ENCODE measurements at regions not wholly inside any gene's neighbourhood (a gene's known extent, or its start where the extent isn't known, plus 50 kb on each side); places are given as distances from the start of the nearest gene placed in this dataset.

DNA sequence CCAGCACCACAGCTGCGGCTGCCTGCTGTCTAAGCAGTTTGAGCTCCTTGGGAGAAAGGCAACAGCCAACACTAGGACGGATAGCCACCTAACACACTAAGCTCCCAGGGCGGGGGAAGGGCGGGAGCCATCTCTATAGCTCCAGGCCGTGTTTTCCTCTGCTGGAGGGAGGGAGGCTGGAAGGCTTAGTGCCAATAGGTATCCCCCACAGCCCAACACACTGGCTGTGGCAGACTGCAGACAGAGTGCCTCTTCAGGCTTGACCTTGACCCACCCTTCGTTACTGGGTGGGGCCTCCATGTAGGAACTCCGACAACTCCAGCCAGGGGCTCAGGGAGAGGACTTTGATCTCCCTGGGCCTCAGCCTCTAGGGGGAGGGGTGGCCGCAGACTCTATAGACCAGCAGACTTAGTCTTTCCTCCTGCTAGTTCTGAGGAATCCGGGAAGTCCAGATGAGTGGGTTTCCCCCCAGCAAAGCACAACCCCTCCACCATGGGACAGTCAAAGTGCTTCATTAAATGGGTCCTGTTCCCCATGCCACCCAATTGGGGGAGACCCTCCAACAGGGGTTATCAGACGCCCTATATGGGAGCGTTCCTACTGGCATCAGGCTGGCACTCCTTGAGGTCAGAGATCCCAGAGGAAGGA lies 314.4 kb upstream of the MKI67 start:
- TF ChIP-seq, protein P1, sequence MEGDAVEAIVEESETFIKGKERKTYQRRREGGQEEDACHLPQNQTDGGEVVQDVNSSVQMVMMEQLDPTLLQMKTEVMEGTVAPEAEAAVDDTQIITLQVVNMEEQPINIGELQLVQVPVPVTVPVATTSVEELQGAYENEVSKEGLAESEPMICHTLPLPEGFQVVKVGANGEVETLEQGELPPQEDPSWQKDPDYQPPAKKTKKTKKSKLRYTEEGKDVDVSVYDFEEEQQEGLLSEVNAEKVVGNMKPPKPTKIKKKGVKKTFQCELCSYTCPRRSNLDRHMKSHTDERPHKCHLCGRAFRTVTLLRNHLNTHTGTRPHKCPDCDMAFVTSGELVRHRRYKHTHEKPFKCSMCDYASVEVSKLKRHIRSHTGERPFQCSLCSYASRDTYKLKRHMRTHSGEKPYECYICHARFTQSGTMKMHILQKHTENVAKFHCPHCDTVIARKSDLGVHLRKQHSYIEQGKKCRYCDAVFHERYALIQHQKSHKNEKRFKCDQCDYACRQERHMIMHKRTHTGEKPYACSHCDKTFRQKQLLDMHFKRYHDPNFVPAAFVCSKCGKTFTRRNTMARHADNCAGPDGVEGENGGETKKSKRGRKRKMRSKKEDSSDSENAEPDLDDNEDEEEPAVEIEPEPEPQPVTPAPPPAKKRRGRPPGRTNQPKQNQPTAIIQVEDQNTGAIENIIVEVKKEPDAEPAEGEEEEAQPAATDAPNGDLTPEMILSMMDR (IDR thresholded peaks at IDR 0.05; ENCODE audit: low read depth, low read length, missing control alignments) = no peak
- no peak overlapping the region for H3K4me3 ChIP-seq (replicated peaks; ENCODE audit: low read depth, low read length)
- no peak for DNase-seq (ENCODE audit: extremely low read depth, low read depth)

DNA sequence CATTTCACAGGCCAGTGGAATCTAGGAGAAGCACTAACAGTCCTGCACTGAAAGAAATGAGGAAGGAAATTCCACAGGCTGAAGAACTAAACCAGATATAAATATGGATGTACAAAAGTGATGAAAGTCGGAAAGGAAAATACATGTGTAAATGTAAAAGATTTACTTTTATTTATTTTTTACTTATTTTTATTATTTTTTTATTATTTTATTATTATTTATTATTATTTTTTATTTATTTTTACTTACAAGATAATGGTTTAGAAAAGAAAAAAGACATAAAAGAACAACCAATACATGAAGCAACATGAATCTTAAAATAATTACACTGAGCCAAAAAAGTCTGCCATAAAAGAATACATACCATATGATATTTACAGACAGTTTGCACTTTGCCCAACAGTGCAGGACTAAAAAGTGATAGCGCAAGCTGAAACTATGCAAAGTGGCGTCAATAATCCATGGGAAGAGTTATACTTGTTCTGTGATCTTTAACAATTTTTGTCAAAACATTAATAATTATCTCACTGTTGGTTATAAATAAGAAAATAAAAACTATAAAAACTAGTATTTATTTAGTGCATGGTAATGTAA lies 317.8 kb upstream of the MKI67 start:
- no peak overlapping the region for H3K4me3 ChIP-seq (replicated peaks; ENCODE audit: low read depth, low read length)
- TF ChIP-seq, protein P1 (IDR thresholded peaks at IDR 0.05; ENCODE audit: low read depth, low read length, missing control alignments) = no peak
- DNase-seq (ENCODE audit: extremely low read depth, low read depth) = no peak

DNA sequence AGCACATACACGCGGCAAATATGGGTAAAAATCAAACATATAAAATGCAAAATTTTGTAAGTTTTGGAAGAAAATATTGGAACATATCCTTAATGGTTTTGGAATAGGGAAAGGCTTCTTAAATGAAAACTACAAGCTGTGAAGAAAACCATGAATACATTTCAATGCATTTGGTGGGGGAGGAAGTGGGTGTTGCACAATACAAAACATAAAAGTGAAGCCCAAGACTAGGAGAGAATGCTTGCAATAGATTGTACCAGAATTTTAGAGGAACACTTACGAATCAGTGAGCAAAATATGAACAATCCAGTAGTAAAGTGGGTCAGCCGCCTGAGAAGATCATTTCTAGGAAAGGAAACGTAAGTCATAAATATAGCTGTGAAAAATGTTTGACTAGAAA lies 322.6 kb upstream of the MKI67 start:
- TF ChIP-seq, protein P1 (IDR thresholded peaks at IDR 0.05; ENCODE audit: low read depth, low read length, missing control alignments) = no peak
- H3K4me3 ChIP-seq (replicated peaks; ENCODE audit: low read depth, low read length) = no peak overlapping the region
- no peak for DNase-seq (ENCODE audit: extremely low read depth, low read depth)

DNA sequence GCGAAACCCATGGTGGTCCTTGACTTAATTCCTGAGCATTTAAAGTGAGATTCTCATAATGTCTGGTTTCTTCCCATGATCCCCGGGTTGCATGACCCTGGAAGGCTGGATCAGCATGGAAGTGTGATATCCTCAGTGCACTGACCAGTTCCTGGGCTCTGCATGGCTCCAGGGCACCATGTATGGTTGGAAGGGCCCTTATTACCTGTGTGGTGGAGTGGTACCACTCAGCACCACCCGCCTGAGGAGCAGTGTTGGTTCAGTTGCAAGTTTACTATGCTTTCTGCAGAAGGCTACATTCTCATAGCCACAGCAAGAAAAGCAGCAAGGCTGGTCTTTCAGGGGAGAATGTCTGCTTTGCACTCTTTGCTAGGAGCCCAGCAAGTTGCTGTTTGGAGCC lies 325.7 kb upstream of the MKI67 start:
- TF ChIP-seq, protein P1 (IDR thresholded peaks at IDR 0.05; ENCODE audit: low read depth, low read length, missing control alignments) = no peak

DNA sequence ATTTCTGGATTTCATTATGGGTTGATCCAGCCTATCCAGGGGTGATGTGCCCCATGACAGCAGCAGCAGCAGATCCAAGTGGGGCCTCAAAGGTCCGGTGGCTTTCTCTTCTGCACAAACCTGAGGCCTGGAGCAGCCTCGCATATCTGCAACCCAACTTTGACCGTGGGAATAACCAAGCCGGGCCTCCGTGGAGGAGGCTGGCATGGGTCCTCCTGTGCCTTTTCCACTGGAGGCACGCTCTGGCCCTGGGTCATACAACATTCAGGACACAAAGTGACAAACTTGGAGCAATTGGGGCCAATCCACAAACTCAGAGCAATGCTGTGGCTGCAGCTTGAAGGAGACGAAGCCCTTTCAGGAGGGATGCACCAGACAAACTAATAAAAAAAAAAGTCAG lies 330.0 kb upstream of the MKI67 start:
- no peak overlapping the region for H3K4me3 ChIP-seq (replicated peaks; ENCODE audit: low read depth, low read length)
- DNase-seq (ENCODE audit: extremely low read depth, low read depth) = no peak
- TF ChIP-seq, protein P1 (IDR thresholded peaks at IDR 0.05; ENCODE audit: low read depth, low read length, missing control alignments) = no peak

More for the DNA sequence above, 325.7 kb upstream of the MKI67 start:
- DNase-seq (ENCODE audit: extremely low read depth, low read depth) = no peak
- no peak overlapping the region for H3K4me3 ChIP-seq (replicated peaks; ENCODE audit: low read depth, low read length)

DNA sequence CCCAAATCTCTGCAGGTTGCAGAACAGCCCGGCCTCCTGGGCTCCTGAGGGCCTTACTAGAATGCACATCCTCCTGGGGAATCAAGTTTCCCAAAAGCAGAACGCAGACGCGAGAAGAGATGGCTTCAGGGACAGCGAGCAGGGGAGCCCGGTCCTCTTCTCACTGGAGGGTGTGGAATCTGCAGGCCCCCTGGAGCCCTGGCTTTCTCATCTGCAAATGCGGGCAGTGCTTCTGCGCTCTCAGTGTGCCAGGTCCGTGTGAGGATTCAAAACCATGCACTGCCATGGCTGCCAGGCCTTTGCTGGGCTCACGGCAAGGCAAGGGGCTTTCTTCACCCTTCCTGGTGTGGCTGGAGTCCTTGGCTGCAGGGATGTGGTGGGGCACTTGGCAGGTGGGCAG lies 330.9 kb upstream of the MKI67 start:
- no peak for DNase-seq (ENCODE audit: extremely low read depth, low read depth)
- no peak overlapping the region for H3K4me3 ChIP-seq (replicated peaks; ENCODE audit: low read depth, low read length)
- TF ChIP-seq, protein P1 (IDR thresholded peaks at IDR 0.05; ENCODE audit: low read depth, low read length, missing control alignments) = no peak

All from HFF-Myc (cell line).